Left lung (tissue), 4 donors: ENCODE measurements at regions not wholly inside any gene's neighbourhood (a gene's known extent, or its start where the extent isn't known, plus 50 kb on each side); places are given as distances from the start of the nearest gene placed in this dataset.

Source experiments
- ATAC-seq: fragments of 200-7000 bp; cut with Tn5 transposase; one replicate; pipeline ENCODE4 v1.9.1; 2020; ENCODE audit warnings: moderate library complexity
- DNase-seq, 4 donors: peaks; one replicate each; pipeline ENCODE4 v3.0.0-alpha.2; 2013 to 2020
- H3K27ac ChIP-seq, 2 donors: fragments of 200-600 bp; sonication (generic) in 1 of 2; one replicate each; pipeline versions ENCODE4 v1.5.0 to v1.8.0; 2020 to 2021
- H3K27me3 ChIP-seq, 2 donors: fragments of 200-600 bp; sonication (generic) in 1 of 2; one replicate each; pipeline versions ENCODE4 v1.5.0 to v1.8.0; 2020 to 2021
- H3K36me3 ChIP-seq, 2 donors: fragments of 200-600 bp; sonication (generic) in 1 of 2; one replicate each; pipeline versions ENCODE4 v1.5.0 to v1.8.0; 2020 to 2021
- H3K4me1 ChIP-seq, 2 donors: fragments of 200-600 bp; one replicate each; pipeline ENCODE4 v1.8.0; 2021
- H3K4me3 ChIP-seq, 2 donors: fragments of 200-600 bp; sonication (generic) in 1 of 2; one replicate each; pipeline versions ENCODE4 v1.5.0 to v1.8.0; 2020 to 2021; ENCODE audit warnings: mild to moderate bottlenecking in 1 of 2
- H3K9me3 ChIP-seq, 2 donors: fragments of 200-600 bp; sonication (generic) in 1 of 2; one replicate each; pipeline versions ENCODE4 v1.5.0 to v1.8.0; 2020 to 2021
- intact Hi-C, 2 donors: fragments of 100-400 bp; cut with DNase I; formaldehyde crosslinking; loops; one replicate each; pipeline versions ENCODE4 v1.11.2 to v1.14.2; 2022
- TF ChIP-seq, protein P1 (sequence below), 2 donors: fragments of 200-600 bp; sonication (generic) in 1 of 2; IDR thresholded peaks; one replicate each; pipeline versions ENCODE4 v1.5.0 to v1.8.0; 2021; ENCODE audit warnings: antibody characterized with exemption in 2 of 2
- donor health status: DM: no; HTN: yes; CAD: no.
- donor health status: DM: no; HTN: no; CAD: no.

GRCh38 chr3:72571638-72572114, 276.6 kb downstream of the SHQ1 start:
- Histone ChIP-seq H3K9me3 (no peaks in the 10 kb centered on the region), H3K27ac (no peak overlapping the region), H3K4me1 (no peaks in the 10 kb centered on the region), H3K36me3 (no peaks in the 10 kb centered on the region), H3K27me3 (no peaks in the 10 kb centered on the region), H3K4me3 (no peak overlapping the region)
- TF ChIP-seq, protein P1, sequence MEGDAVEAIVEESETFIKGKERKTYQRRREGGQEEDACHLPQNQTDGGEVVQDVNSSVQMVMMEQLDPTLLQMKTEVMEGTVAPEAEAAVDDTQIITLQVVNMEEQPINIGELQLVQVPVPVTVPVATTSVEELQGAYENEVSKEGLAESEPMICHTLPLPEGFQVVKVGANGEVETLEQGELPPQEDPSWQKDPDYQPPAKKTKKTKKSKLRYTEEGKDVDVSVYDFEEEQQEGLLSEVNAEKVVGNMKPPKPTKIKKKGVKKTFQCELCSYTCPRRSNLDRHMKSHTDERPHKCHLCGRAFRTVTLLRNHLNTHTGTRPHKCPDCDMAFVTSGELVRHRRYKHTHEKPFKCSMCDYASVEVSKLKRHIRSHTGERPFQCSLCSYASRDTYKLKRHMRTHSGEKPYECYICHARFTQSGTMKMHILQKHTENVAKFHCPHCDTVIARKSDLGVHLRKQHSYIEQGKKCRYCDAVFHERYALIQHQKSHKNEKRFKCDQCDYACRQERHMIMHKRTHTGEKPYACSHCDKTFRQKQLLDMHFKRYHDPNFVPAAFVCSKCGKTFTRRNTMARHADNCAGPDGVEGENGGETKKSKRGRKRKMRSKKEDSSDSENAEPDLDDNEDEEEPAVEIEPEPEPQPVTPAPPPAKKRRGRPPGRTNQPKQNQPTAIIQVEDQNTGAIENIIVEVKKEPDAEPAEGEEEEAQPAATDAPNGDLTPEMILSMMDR (IDR thresholded peaks at IDR 0.05): no peak
- DNase-seq: no peak
- ATAC-seq: no peak
- intact Hi-C loops: no loop called here

DNA sequence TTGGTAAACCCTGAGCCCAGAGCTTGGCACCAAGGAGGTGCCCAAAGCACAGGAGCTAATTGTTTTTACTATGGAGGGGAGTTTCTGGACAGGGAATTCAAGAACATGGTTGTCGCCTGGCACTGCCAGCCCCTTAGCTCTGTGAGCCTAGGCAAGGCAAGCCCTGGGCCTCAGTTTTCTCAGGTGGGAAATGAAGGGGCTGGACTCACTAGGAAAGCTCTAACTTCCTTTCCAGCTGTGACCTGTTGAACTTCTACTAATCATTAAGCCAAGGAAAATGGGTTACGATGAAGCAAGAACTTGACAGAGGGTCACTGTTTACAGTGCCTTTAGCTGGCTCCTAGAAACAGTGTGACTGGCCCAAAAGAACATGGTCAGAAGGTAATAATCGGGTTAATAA, 277.2 kb downstream of the SHQ1 start:
- no peaks in the 10 kb centered on the region for H3K9me3 ChIP-seq
- no peak overlapping the region for H3K27ac ChIP-seq
- ATAC-seq (no peak), DNase-seq (no peak)
- H3K27me3 ChIP-seq: no peaks in the 10 kb centered on the region
- TF ChIP-seq, protein P1 (IDR thresholded peaks at IDR 0.05): no peak
- intact Hi-C loops: no loop called here
- H3K4me3 ChIP-seq: no peak overlapping the region
- no peaks in the 10 kb centered on the region for H3K36me3 ChIP-seq
- no peaks in the 10 kb centered on the region for H3K4me1 ChIP-seq

DNA sequence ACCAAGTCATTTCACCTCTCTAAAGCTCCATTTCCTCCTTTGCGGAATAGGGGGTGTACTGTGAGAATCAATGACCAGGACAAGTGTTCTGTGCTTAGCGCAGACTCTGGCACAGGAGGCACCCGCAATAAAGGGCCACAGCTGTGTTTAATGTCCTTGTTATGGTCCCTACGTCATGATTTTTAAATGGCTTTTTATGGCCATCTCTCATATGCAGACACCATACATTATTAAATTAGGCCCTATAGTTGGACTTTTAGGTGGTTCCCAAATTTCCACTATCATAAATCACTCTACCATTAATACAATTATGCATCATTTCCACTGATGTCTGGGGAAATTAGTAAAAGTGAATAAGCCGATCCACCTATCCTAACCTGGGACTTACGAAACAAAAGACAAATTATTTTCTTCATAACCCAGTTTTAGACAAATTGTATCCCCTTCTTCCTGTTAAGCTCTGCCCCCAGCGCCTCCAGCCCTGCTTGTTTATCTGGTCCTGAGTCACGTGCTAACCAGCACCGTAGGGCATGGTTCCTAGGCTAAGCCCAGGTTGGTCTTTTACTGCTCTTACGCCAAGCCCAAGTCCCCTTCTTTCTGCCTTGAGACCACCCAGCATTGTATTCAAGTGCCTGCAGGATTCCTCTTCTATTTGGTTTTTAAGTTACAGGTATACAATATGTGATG, 278.3 kb downstream of the SHQ1 start:
- H3K36me3 ChIP-seq: no peaks in the 10 kb centered on the region
- DNase-seq (no peak), ATAC-seq (no peak)
- no peak overlapping the region for H3K4me3 ChIP-seq
- no peak overlapping the region for H3K27ac ChIP-seq
- H3K4me1 ChIP-seq: no peaks in the 10 kb centered on the region
- no peaks in the 10 kb centered on the region for H3K27me3 ChIP-seq
- no peaks in the 10 kb centered on the region for H3K9me3 ChIP-seq
- intact Hi-C loops: no loop called here
- TF ChIP-seq, protein P1 (IDR thresholded peaks at IDR 0.05): no peak

DNA sequence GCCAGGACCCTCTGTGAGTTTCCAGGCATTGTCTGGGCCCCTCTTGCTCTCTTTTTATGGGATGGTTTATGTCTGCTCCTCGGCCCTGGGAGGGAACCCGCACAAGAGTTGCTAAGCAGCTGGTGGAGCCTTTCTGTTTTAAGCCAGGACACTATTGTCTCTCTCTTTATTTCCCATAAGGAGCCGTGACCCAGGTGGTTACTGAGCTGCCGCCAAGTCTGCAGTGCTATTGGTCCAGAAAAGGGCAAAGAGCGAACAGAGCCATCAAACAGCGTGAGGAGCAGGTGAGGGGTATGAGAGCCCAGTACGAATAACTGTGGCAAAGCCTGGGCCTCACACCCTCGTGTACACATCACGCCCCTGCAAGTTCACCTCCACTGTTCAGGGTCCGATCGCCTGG, 280.2 kb downstream of the SHQ1 start:
- no peaks in the 10 kb centered on the region for H3K27me3 ChIP-seq
- H3K4me1 ChIP-seq: no peaks in the 10 kb centered on the region
- no peaks in the 10 kb centered on the region for H3K9me3 ChIP-seq
- intact Hi-C loops: no loop called here
- H3K36me3 ChIP-seq: no peaks in the 10 kb centered on the region
- H3K27ac ChIP-seq: no peak overlapping the region
- TF ChIP-seq, protein P1 (IDR thresholded peaks at IDR 0.05): no peak
- no peak overlapping the region for H3K4me3 ChIP-seq
- DNase-seq (no peak), ATAC-seq (no peak)

DNA sequence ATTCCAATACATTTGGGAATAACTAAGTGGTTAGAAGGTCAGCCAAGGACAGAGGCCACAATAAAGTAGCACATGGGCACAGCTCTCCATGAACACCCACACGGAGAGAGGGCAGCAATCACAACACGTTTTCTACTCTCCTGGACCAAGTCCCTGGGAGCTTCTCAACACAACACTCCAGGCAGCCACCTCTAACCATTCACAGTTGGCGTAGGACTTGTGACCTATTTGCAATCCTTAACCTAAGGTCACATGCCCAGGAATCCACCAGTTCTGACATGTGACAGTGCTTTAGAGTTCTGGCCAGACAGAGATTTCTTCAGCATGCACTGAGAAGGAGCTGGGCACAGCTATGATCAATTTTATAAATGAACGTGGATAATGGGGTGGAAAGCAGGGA, 280.8 kb downstream of the SHQ1 start:
- Histone ChIP-seq H3K27me3 (no peaks in the 10 kb centered on the region), H3K4me1 (no peaks in the 10 kb centered on the region), H3K36me3 (no peaks in the 10 kb centered on the region), H3K9me3 (peaks cover 0 to 1% of the 10 kb centered on the region in 2 donors), H3K4me3 (no peak overlapping the region), H3K27ac (no peak overlapping the region)
- no peak for DNase-seq
- intact Hi-C loops: no loop called here
- TF ChIP-seq, protein P1 (IDR thresholded peaks at IDR 0.05): no peak
- peak; percentile 32 for ATAC-seq
